Colonic mucosa (tissue), 4 donors: ENCODE measurements at regions not wholly inside any gene's neighbourhood (a gene's known extent, or its start where the extent isn't known, plus 50 kb on each side); places are given as distances from the start of the nearest gene placed in this dataset.

Experiments used
- DNase-seq: peaks from one replicate; pipeline ENCODE4 v3.0.0-alpha.2; 2020
- H3K27ac ChIP-seq: fragments of 200-600 bp; one replicate; pipeline ENCODE4 v1.8.0; 2021
- H3K27me3 ChIP-seq: fragments of 200-600 bp; one replicate; pipeline ENCODE4 v1.8.0; 2021
- H3K36me3 ChIP-seq: fragments of 200-600 bp; one replicate; pipeline ENCODE4 v1.8.0; 2021
- H3K4me1 ChIP-seq: fragments of 200-600 bp; one replicate; pipeline ENCODE4 v1.8.0; 2021; ENCODE audit warnings: mild to moderate bottlenecking
- H3K4me3 ChIP-seq: fragments of 200-600 bp; one replicate; pipeline ENCODE4 v1.8.0; 2021
- H3K9ac ChIP-seq, 2 donors: one replicate each; pipeline ENCODE4 v1.7.0; 2013; ENCODE audit warnings: control low read depth in 2 of 2, low read depth in 2 of 2, low read length in 2 of 2
- H3K9me3 ChIP-seq: fragments of 200-600 bp; one replicate; pipeline ENCODE4 v1.8.0; 2021
- CTCF ChIP-seq: fragments of 200-600 bp; IDR thresholded peaks from one replicate; pipeline ENCODE4 v1.8.0; 2022; ENCODE audit warnings: antibody characterized with exemption, mild to moderate bottlenecking
- intact Hi-C: fragments of 100-400 bp; cut with DNase I; formaldehyde crosslinking; loops from one replicate; pipeline ENCODE4 v1.14.1; 2022
- donor health status: healthy.
- donor health status: DM: no; HTN: no; CAD: no.
- donor health status: DM: no; HTN: no; CAD: no.

- no peak overlapping the region for H3K4me3 ChIP-seq
- H3K9ac ChIP-seq, result no peak overlapping the region
- H3K4me1 ChIP-seq, result no peaks in the 10 kb centered on the region
- H3K36me3 ChIP-seq, result no peaks in the 10 kb centered on the region
- TF ChIP-seq CTCF, result no peak
- H3K27me3 ChIP-seq, result no peaks in the 10 kb centered on the region
- intact Hi-C loops, result no loop called here
- H3K27ac ChIP-seq, result no peak overlapping the region
- DNase-seq, result no peak
- H3K9me3 ChIP-seq, result no peaks in the 10 kb centered on the region
Observed at GRCh38 chr7:45394117-45394708, 180.0 kb upstream of the ADCY1 start.

- H3K4me3 ChIP-seq, result no peak overlapping the region
- H3K9me3 ChIP-seq, result no peaks in the 10 kb centered on the region
- no peaks in the 10 kb centered on the region for H3K36me3 ChIP-seq
- H3K27ac ChIP-seq, result no peak overlapping the region
- H3K27me3 ChIP-seq, result no peaks in the 10 kb centered on the region
- H3K9ac ChIP-seq, result no peak overlapping the region
- H3K4me1 ChIP-seq, result no peaks in the 10 kb centered on the region
- no peak for TF ChIP-seq CTCF
- intact Hi-C loops, result no loop called here
- DNase-seq, result no peak
Observed at GRCh38 chr7:45399069-45399468, 175.1 kb upstream of the ADCY1 start.

- intact Hi-C loops, result no loop called here
- Histone ChIP-seq H3K4me3 (no peak overlapping the region), H3K9ac (no peak overlapping the region), H3K9me3 (no peaks in the 10 kb centered on the region), H3K27me3 (no peaks in the 10 kb centered on the region), H3K4me1 (no peaks in the 10 kb centered on the region), H3K36me3 (no peaks in the 10 kb centered on the region), H3K27ac (no peak overlapping the region)
- TF ChIP-seq CTCF, result no peak
- DNase-seq, result no peak
Observed at GRCh38 chr7:45400680-45401079, 173.5 kb upstream of the ADCY1 start.

- H3K4me3 ChIP-seq, result no peak overlapping the region
- no peak for TF ChIP-seq CTCF
- intact Hi-C loops, result no loop called here
- DNase-seq, result no peak
- H3K4me1 ChIP-seq, result no peaks in the 10 kb centered on the region
- H3K27ac ChIP-seq, result no peak overlapping the region
- H3K36me3 ChIP-seq, result no peaks in the 10 kb centered on the region
- no peaks in the 10 kb centered on the region for H3K27me3 ChIP-seq
- H3K9me3 ChIP-seq, result no peaks in the 10 kb centered on the region
- no peak overlapping the region for H3K9ac ChIP-seq
Observed at GRCh38 chr7:45401155-45401554, 173.0 kb upstream of the ADCY1 start.

GRCh38 chr7:45401851-45402250 lies 172.3 kb upstream of the ADCY1 start:
- Histone ChIP-seq H3K4me3 (no peak overlapping the region), H3K27ac (no peak overlapping the region), H3K36me3 (no peaks in the 10 kb centered on the region), H3K9me3 (no peaks in the 10 kb centered on the region), H3K27me3 (no peaks in the 10 kb centered on the region), H3K4me1 (no peaks in the 10 kb centered on the region), H3K9ac (no peak overlapping the region)
- intact Hi-C loops, result no loop called here
- no peak for TF ChIP-seq CTCF
- DNase-seq, result no peak
